ENCODE measurements at regions not wholly inside any gene's neighbourhood (a gene's known extent, or its start where the extent isn't known, plus 50 kb on each side); places are given as distances from the start of the nearest gene placed in this dataset.

DNA sequence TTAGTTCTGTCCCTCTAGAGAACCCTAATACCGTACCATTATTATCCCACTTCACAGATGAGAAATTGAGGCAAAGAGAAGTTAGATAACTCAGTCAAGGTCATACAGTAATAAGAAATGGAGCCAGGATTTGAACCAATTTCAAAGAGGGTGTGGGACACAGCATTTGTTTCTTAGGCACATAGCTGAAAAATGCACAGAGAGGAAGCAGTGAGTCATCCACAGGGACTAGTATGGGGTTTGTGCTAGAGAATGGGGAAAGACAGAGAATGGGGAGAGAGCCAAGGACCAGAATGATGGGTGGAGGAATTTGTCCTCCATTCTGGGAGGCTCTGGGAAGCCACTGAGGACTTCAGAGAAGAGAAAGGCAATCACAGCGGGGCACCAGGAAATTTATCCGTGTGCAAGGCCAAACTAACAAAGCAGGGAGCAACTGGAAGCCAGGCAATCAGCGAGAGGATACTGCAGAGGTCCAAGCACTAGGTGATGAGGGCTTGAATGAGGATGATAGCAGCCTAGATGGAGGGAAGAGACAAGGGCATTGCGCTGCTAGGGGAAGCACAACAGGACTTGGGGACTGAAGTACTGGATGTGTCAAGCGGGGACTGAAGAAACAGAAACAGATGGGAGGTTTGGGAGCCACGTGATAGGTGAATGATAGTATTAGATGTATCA is 78.1 kb upstream of the ZFHX3 start:
- Histone ChIP-seq H3K27ac (ENCODE audit: low read length) (no peak overlapping the region), H3K27me3 (ENCODE audit: control insufficient read depth, insufficient read depth, low read length) (no peaks in the 10 kb centered on the region), H3K4me3 (ENCODE audit: low read length) (no peak overlapping the region), H3K9ac (ENCODE audit: low read length) (no peak overlapping the region), H3K36me3 (ENCODE audit: control insufficient read depth, low read depth, low read length) (no peaks in the 10 kb centered on the region), H3K4me1 (ENCODE audit: control insufficient read depth, low read depth, low read length) (no peaks in the 10 kb centered on the region), H3K9me3 (ENCODE audit: control insufficient read depth, low read depth, low read length) (no peaks in the 10 kb centered on the region)

DNA sequence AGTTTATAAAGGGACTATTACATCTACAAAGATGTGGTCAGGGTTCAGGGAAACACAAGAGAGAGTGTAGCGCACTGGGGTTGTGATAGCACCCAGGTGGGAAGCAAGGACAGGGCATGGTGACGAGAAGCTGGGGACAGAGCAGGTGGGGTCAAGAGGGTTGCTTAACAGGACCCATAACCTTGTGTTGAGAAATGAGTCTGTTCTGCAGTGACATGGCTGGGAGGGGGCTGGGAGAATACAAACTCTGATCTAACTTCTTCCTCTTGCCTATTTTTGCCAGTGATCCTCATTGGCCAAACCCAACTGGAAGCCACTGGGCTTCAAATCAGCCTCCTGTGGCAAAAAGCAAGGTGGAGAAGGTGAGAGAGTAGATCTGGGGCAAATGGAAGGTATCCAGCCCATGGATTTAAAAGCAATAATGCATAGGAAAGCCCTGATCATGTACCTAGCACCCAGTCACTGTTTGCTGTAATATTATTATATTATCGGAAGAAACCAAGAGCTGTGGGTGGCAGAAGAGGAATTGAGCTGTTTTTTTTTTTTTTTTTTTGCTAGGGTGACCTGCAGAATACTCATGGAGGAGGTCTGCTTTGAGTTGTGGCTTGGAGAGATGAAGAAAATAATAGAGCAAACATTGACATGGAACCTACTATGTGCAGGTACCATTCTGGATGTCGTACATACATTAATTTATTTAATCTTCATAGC is 76.9 kb upstream of the ZFHX3 start:
- no peaks in the 10 kb centered on the region for H3K9me3 ChIP-seq (ENCODE audit: control insufficient read depth, low read depth, low read length)
- no peaks in the 10 kb centered on the region for H3K27me3 ChIP-seq (ENCODE audit: control insufficient read depth, insufficient read depth, low read length)
- no peak overlapping the region for H3K9ac ChIP-seq (ENCODE audit: low read length)
- no peak overlapping the region for H3K4me3 ChIP-seq (ENCODE audit: low read length)
- H3K36me3 ChIP-seq (ENCODE audit: control insufficient read depth, low read depth, low read length), result no peaks in the 10 kb centered on the region
- H3K27ac ChIP-seq (ENCODE audit: low read length), result no peak overlapping the region
- H3K4me1 ChIP-seq (ENCODE audit: control insufficient read depth, low read depth, low read length), result no peaks in the 10 kb centered on the region

DNA sequence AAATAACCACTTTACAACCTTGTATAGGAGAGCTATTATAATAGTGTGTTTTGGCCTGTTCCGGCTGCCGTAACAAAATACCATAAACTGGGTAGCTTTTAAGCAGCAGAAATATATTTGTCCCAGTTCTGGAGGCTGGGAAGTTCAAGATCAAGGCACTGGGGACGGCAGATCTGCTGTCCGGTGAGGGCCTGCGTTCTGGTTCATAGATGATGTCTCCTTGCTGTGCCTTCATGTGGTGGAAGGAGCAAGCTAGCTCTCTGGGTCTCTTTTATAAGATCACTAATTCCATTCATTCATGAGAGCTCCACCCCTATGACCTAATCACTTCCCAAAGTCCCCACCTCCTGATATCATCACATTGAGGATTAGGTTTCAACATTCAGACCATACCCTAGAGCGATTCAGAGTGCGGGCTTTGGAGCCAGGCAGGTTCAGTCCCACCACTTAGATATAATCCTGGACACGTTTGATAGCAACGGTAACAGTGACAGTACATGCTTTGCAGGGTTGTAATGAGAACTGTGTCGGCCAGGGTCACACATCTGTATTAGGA is 76.2 kb upstream of the ZFHX3 start:
- Histone ChIP-seq H3K9me3 (ENCODE audit: control insufficient read depth, low read depth, low read length) (no peaks in the 10 kb centered on the region), H3K27me3 (ENCODE audit: control insufficient read depth, insufficient read depth, low read length) (no peaks in the 10 kb centered on the region), H3K4me1 (ENCODE audit: control insufficient read depth, low read depth, low read length) (no peaks in the 10 kb centered on the region), H3K4me3 (ENCODE audit: low read length) (no peak overlapping the region), H3K36me3 (ENCODE audit: control insufficient read depth, low read depth, low read length) (no peaks in the 10 kb centered on the region), H3K27ac (ENCODE audit: low read length) (no peak overlapping the region), H3K9ac (ENCODE audit: low read length) (no peak overlapping the region)

DNA sequence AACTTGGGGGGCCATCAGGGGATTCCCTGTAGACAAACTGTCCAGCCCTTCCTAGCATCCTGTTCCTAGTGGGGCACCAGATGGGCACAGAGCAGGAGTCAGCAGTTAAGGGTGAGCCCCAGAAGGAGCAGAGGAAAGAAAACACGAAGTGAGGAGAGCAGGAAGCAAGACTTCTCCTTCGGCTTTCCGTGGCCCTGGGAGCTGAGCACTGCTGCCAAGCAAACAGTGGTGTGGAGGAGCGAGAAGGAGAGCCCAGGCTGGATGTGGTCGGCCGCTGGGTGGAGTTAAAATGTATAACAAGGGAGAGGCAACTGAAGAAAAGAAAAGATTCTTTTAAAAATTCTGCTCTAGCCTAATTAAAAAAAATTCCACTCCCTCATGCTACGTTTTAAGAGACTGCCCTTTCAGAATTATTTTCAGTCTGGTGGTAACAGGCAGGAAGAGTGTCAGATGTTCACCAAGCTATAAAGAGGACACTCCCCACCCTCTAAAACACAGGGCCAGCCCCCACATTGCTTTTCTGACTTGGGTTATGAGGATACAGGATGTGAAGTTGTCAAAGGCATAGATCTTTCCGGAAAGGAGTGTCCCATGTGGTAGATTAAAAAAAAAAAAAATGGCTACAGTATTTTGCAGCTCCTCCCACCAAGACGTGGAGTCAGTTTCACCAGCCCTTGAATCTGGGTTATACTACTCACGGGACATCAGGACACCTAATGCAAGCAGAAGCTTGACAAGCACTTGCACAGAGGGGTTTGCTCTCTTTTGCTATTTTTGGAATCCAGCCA is 74.9 kb upstream of the ZFHX3 start:
- H3K9ac ChIP-seq (ENCODE audit: low read length), result no peak overlapping the region

DNA sequence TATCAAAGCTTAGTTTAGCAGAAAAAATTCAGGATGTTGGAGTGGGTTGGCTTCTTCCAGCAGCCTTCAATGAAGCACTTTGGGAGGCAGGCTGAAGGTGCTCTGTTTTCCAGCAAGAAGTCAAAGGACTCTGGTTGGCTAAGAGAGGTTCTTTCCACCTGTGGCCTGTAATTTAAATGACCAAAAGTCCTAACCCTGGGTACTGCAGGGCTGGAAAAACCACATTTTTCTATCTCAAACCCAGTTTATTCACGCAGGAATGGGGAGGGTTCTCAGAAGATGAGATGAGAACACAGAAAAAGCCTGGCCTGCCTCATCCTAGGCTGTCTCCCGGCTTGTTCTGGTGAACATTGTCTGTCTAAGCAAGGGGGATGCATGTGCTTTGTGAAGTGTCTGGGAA is 68.6 kb upstream of the ZFHX3 start:
- H3K36me3 ChIP-seq (ENCODE audit: control insufficient read depth, low read depth, low read length), result no peaks in the 10 kb centered on the region
- no peak overlapping the region for H3K4me3 ChIP-seq (ENCODE audit: low read length)
- no peaks in the 10 kb centered on the region for H3K9me3 ChIP-seq (ENCODE audit: control insufficient read depth, low read depth, low read length)
- no peaks in the 10 kb centered on the region for H3K27me3 ChIP-seq (ENCODE audit: control insufficient read depth, insufficient read depth, low read length)
- no peak overlapping the region for H3K9ac ChIP-seq (ENCODE audit: low read length)
- no peaks in the 10 kb centered on the region for H3K4me1 ChIP-seq (ENCODE audit: control insufficient read depth, low read depth, low read length)
- H3K27ac ChIP-seq (ENCODE audit: low read length), result no peak overlapping the region

More for the DNA sequence above, 74.9 kb upstream of the ZFHX3 start:
- Histone ChIP-seq H3K4me3 (ENCODE audit: low read length) (no peak overlapping the region), H3K4me1 (ENCODE audit: control insufficient read depth, low read depth, low read length) (no peaks in the 10 kb centered on the region), H3K27ac (ENCODE audit: low read length) (no peak overlapping the region), H3K9me3 (ENCODE audit: control insufficient read depth, low read depth, low read length) (no peaks in the 10 kb centered on the region), H3K36me3 (ENCODE audit: control insufficient read depth, low read depth, low read length) (no peaks in the 10 kb centered on the region), H3K27me3 (ENCODE audit: control insufficient read depth, insufficient read depth, low read length) (no peaks in the 10 kb centered on the region)

DNA sequence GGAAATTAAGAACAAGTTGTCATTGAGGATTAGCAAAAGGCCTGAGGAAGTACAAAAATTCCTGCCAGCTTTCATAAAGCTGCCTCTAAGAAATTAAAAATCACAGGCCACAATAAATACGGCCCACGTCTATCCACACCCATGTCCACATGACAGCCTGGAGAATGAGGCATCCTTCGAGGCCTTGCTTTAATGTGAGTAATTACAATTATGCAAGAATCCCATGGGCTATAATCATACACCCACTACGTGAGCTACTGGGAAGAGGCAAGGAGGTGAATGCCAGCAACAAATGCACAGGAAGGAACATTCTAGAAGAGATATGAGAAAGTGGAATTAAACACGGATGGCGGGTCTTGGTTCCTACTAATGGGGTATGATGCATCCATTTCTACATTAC is 65.4 kb upstream of the ZFHX3 start:
- Histone ChIP-seq H3K9ac (ENCODE audit: low read length) (no peak overlapping the region), H3K4me3 (ENCODE audit: low read length) (no peak overlapping the region), H3K27ac (ENCODE audit: low read length) (no peak overlapping the region), H3K4me1 (ENCODE audit: control insufficient read depth, low read depth, low read length) (no peaks in the 10 kb centered on the region), H3K9me3 (ENCODE audit: control insufficient read depth, low read depth, low read length) (no peaks in the 10 kb centered on the region), H3K36me3 (ENCODE audit: control insufficient read depth, low read depth, low read length) (no peaks in the 10 kb centered on the region), H3K27me3 (ENCODE audit: control insufficient read depth, insufficient read depth, low read length) (no peaks in the 10 kb centered on the region)

DNA sequence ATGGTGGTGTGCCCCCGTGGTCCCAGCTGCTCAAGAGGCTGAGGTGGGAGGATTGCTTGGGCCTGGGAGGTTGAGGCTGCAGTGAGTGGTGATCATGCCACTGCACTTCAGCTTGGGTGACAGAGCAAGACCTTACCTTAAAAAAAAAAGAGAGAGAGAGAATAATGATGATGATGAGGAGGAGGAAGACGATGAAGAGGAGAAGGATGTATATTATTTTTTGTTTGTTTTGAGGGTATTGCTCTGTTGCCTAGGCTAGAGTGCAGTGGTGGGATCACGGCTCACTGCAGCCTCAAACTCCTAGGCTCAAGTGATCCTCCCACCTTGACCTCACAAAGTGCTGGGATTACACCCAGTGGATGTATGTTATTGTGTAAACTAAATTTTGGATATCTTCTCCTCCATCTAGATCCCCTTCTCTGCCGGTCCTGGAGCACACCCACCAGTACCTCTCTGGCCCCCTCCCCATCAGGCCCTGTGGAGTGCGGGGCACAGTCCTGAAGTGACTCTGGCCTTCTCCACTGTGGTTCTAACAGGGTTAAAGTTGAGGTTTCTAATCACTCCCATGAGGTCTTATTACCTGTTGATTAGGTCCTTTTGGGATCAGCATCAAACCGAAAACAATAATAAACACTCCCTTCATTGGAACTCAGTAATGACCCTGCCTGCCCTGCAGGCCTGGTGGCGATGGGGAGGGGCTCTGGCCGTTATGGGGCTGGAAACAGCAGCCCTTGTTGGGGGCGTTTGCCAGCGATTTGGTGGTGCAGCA is 60.5 kb upstream of the ZFHX3 start:
- Histone ChIP-seq H3K36me3 (ENCODE audit: control insufficient read depth, low read depth, low read length) (no peaks in the 10 kb centered on the region), H3K9ac (ENCODE audit: low read length) (no peak overlapping the region), H3K4me3 (ENCODE audit: low read length) (no peak overlapping the region), H3K27me3 (ENCODE audit: control insufficient read depth, insufficient read depth, low read length) (no peaks in the 10 kb centered on the region), H3K4me1 (ENCODE audit: control insufficient read depth, low read depth, low read length) (no peaks in the 10 kb centered on the region), H3K9me3 (ENCODE audit: control insufficient read depth, low read depth, low read length) (no peaks in the 10 kb centered on the region), H3K27ac (ENCODE audit: low read length) (no peak overlapping the region)

DNA sequence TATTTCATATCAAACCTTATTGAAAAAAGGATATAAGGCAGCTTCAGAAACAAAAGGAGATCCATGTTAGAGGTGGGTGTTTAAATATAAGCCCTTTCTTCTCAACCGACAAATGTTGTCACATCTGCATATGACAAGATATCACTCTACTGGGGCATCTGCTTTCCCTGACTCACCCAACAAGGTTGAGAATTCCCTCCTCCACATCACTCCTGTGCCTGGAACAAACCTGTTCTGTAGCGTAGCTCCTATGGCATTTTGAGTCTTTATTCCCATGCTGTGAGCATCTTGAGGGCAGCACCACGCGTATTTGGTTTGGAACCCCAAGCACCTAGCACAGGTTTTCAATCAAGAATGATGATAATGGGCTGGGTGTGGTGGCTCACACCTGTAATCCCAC is 59.4 kb upstream of the ZFHX3 start:
- H3K4me3 ChIP-seq (ENCODE audit: low read length), result no peak overlapping the region
- no peaks in the 10 kb centered on the region for H3K27me3 ChIP-seq (ENCODE audit: control insufficient read depth, insufficient read depth, low read length)
- no peaks in the 10 kb centered on the region for H3K36me3 ChIP-seq (ENCODE audit: control insufficient read depth, low read depth, low read length)
- H3K27ac ChIP-seq (ENCODE audit: low read length), result no peak overlapping the region
- H3K4me1 ChIP-seq (ENCODE audit: control insufficient read depth, low read depth, low read length), result no peaks in the 10 kb centered on the region
- H3K9ac ChIP-seq (ENCODE audit: low read length), result no peak overlapping the region
- H3K9me3 ChIP-seq (ENCODE audit: control insufficient read depth, low read depth, low read length), result no peaks in the 10 kb centered on the region

DNA sequence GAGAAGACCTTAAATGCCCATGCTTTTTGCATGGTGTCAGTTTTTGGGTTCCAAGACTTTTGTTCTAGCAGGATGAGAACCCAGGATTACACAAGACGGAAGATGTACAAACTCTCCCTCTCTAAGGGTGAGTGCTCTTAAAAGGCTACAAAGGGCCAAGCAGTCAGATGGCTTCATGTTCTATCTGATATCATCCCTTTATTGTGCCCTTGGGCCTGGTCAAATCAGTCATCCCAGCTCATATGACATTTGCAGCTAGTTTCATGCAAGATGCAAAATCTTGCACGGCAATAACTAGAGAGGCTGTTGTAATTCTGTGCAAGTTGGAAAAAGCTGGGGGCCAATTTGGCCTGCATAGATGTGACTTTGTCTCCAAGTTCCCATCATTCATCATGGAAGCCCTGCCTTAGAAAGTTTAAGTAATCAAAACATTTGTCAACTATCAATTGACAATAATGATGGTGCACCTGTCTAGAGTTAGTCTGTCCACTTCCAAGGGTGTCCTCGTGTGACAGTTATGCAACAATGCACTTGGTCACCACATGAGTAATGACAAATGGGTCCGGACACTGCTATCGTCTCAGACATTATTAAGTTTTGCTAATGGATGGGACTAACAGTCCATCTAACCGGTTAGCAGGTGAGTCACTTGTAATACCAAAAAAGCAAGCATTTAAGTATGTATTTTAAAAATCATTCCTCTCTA is 58.6 kb upstream of the ZFHX3 start:
- H3K27ac ChIP-seq (ENCODE audit: low read length), result no peak overlapping the region
- H3K4me3 ChIP-seq (ENCODE audit: low read length), result no peak overlapping the region
- H3K36me3 ChIP-seq (ENCODE audit: control insufficient read depth, low read depth, low read length), result no peaks in the 10 kb centered on the region
- H3K27me3 ChIP-seq (ENCODE audit: control insufficient read depth, insufficient read depth, low read length), result no peaks in the 10 kb centered on the region
- H3K9ac ChIP-seq (ENCODE audit: low read length), result no peak overlapping the region
- no peaks in the 10 kb centered on the region for H3K9me3 ChIP-seq (ENCODE audit: control insufficient read depth, low read depth, low read length)
- no peaks in the 10 kb centered on the region for H3K4me1 ChIP-seq (ENCODE audit: control insufficient read depth, low read depth, low read length)

DNA sequence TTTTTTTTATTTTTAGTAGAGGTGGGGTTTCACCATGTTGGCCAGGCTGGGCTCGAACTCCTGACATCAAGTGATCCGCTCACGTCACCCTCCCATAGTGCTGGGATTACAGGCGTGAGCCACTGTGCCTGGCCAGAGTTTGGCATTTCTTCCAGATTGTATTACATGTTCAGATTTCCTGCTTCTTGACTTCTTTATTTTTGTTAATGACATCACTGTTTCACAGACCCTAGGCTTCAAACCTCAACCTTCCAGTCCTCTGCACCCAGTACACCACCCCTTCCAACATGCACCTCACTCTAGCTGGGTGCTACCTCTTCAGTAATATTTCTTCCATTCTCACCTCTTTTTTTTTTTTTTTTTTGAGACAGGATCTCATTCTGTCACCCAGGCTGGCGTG is 53.6 kb upstream of the ZFHX3 start:
- no peak overlapping the region for H3K27ac ChIP-seq (ENCODE audit: low read length)
- no peak overlapping the region for H3K4me3 ChIP-seq (ENCODE audit: low read length)
- no peak overlapping the region for H3K9ac ChIP-seq (ENCODE audit: low read length)
- H3K4me1 ChIP-seq (ENCODE audit: control insufficient read depth, low read depth, low read length), result no peaks in the 10 kb centered on the region
- H3K27me3 ChIP-seq (ENCODE audit: control insufficient read depth, insufficient read depth, low read length), result no peaks in the 10 kb centered on the region
- no peaks in the 10 kb centered on the region for H3K36me3 ChIP-seq (ENCODE audit: control insufficient read depth, low read depth, low read length)
- H3K9me3 ChIP-seq (ENCODE audit: control insufficient read depth, low read depth, low read length), result no peaks in the 10 kb centered on the region

Data from iPS-18a (cell line).